Dedifferentiated amniotic fluid mesenchymal stem cell (primary cell): ENCODE measurements at regions not wholly inside any gene's neighbourhood (a gene's known extent, or its start where the extent isn't known, plus 50 kb on each side); places are given as distances from the start of the nearest gene placed in this dataset.
"Not testable (repeated sequence)": the region's sequence is repeated elsewhere in the genome, so short reads cannot be mapped to it uniquely, and the experiment has no call there.

ENCODE experiments used
- DNase-seq: peaks from one replicate; pipeline ENCODE4 v3.0.0-alpha.2; 2016; ENCODE audit errors: extremely low spot score

GRCh38 chr6:169406804-169407203 lies 153.2 kb upstream of the THBS2 start:
- no peak for DNase-seq

GRCh38 chr6:169406034-169406433 lies 152.4 kb upstream of the THBS2 start:
- DNase-seq, result no peak

- no peak for DNase-seq
Observed at GRCh38 chr6:169404828-169405227, 151.2 kb upstream of the THBS2 start.

GRCh38 chr6:169398342-169399105 lies 144.9 kb upstream of the THBS2 start:
- DNase-seq, result no peak

GRCh38 chr6:169397684-169398083 lies 144.0 kb upstream of the THBS2 start:
- no peak for DNase-seq

- DNase-seq, result no peak
Observed at GRCh38 chr6:169396554-169397163, 143.0 kb upstream of the THBS2 start.

- not testable (repeated sequence) for DNase-seq
Observed at GRCh38 chr6:169396009-169396539, 142.4 kb upstream of the THBS2 start.

- no peak for DNase-seq
Observed at GRCh38 chr6:169395080-169395805, 141.6 kb upstream of the THBS2 start.

GRCh38 chr6:169393753-169394152 lies 140.1 kb upstream of the THBS2 start:
- DNase-seq, result no peak

GRCh38 chr6:169391473-169392071 lies 137.9 kb upstream of the THBS2 start:
- no peak for DNase-seq

GRCh38 chr6:169388395-169389166 lies 134.9 kb upstream of the THBS2 start:
- no peak for DNase-seq

GRCh38 chr6:169387809-169388383 lies 134.2 kb upstream of the THBS2 start:
- DNase-seq, result no peak

GRCh38 chr6:169386411-169387057 lies 132.9 kb upstream of the THBS2 start:
- peak; percentile 43 for DNase-seq

GRCh38 chr6:169385237-169385880 lies 131.7 kb upstream of the THBS2 start:
- no peak for DNase-seq

- no peak for DNase-seq
Observed at GRCh38 chr6:169384291-169384690, 130.6 kb upstream of the THBS2 start.

- DNase-seq, result no peak
Observed at GRCh38 chr6:169383265-169383664, 129.6 kb upstream of the THBS2 start.

GRCh38 chr6:169382735-169383134 lies 129.1 kb upstream of the THBS2 start:
- no peak for DNase-seq

- no peak for DNase-seq
Observed at GRCh38 chr6:169381988-169382387, 128.3 kb upstream of the THBS2 start.

- DNase-seq, result no peak
Observed at GRCh38 chr6:169380493-169380892, 126.8 kb upstream of the THBS2 start.

- no peak for DNase-seq
Observed at GRCh38 chr6:169379495-169380070, 125.9 kb upstream of the THBS2 start.
